HCT116 (cell line): ENCODE measurements at regions not wholly inside any gene's neighbourhood (a gene's known extent, or its start where the extent isn't known, plus 50 kb on each side); places are given as distances from the start of the nearest gene placed in this dataset.

Experiments used
- ATAC-seq: fragments of 200-7000 bp; cut with Tn5 transposase; 2 replicates; pipeline ENCODE4 v1.9.1; 2020; ENCODE audit warnings: mild to moderate bottlenecking, moderate library complexity
- BruUV-seq: library from RNA; stranded (reverse); fragments of 400-500 nt; replicated peaks from 2 replicates; lab custom pipeline; 2021; lab: Mats Ljungman, UMichigan
- CTCF ChIA-PET: fragments of 300-600 bp; sonication (Branson Sonifier 250); formaldehyde crosslinking; loops from one replicate; lab custom pipeline; 2021; ENCODE audit warnings: antibody characterized with exemption; lab: Charles Lee
- POLR2A ChIA-PET: fragments of 300-600, 350-600 bp; sonication (Branson Sonifier 250); formaldehyde crosslinking; loops from one replicate; lab custom pipeline; 2021; ENCODE audit warnings: antibody characterized with exemption; lab: Charles Lee
- RAD21 ChIA-PET, 2 experiments: fragments of 300-600 bp; sonication (Branson Sonifier 250); formaldehyde crosslinking; loops; one replicate each; lab custom pipeline; 2023; ENCODE audit warnings: low total read pairs in 2 of 2; ENCODE audit not compliant: uncharacterized antibody in 2 of 2, unreplicated experiment in 2 of 2, low non-redundant PET in 1 of 2; lab: Charles Lee
- DNase-seq: peaks from one replicate; pipeline ENCODE4 v3.0.0-alpha.2; 2010; ENCODE audit warnings: low read depth, low spot score
- H2AFZ ChIP-seq: fragments of 200-600 bp; shearing (Covaris generic), sonication (generic); 2 replicates; pipeline ENCODE4 v1.6.1; 2017; ENCODE audit warnings: low read depth, mixed run types, mixed read lengths, antibody characterized with exemption, low read length; ENCODE audit not compliant: poor library complexity, severe bottlenecking
- H3K27ac ChIP-seq: 2 replicates; pipeline ENCODE4 v1.5.1; 2012; ENCODE audit warnings: low read depth, low read length
- H3K27me3 ChIP-seq: fragments of 200-600 bp; sonication (generic); 2 replicates; pipeline ENCODE4 v1.6.1; 2016; ENCODE audit warnings: mixed run types, low read length, mixed read lengths; ENCODE audit not compliant: insufficient read depth
- H3K36me3 ChIP-seq, 2 experiments: fragments of 200-500 bp in 1 of 2; fragments of 200-600 bp in 1 of 2; sonication (Bioruptor generic) in 1 of 2; sonication (generic) in 1 of 2; 2 replicates each; pipeline versions ENCODE4 v1.5.1 to v1.6.1; 2014 to 2016; ENCODE audit warnings: low read length in 2 of 2, inconsistent platforms in 1 of 2, mixed read lengths in 1 of 2, mixed run types in 1 of 2; ENCODE audit not compliant: insufficient read depth in 2 of 2, control insufficient read depth in 1 of 2
- H3K4me1 ChIP-seq, 2 experiments: fragments of 200-600 bp in 1 of 2; sonication (generic) in 1 of 2; 2 replicates each; pipeline versions ENCODE4 v1.5.1 to v1.6.1; 2012 to 2017; ENCODE audit warnings: low read length in 2 of 2, inconsistent platforms in 1 of 2, mild to moderate bottlenecking in 1 of 2, mixed read lengths in 1 of 2, mixed run types in 1 of 2, moderate library complexity in 1 of 2; ENCODE audit not compliant: insufficient read depth in 2 of 2, control insufficient read depth in 1 of 2
- H3K4me2 ChIP-seq: fragments of 200-600 bp; sonication (generic); 2 replicates; pipeline ENCODE4 v1.6.1; 2017; ENCODE audit warnings: mixed run types, low read length, mixed read lengths
- H3K4me3 ChIP-seq, 2 experiments: fragments of 200-600 bp in 1 of 2; sonication (generic) in 1 of 2; replicated peaks in 1 of 2; 2 replicates each; pipeline ENCODE4 v1.5.1; 2011 to 2016; ENCODE audit warnings: low read length in 2 of 2, control low read depth in 1 of 2, low read depth in 1 of 2, mild to moderate bottlenecking in 1 of 2, mixed read lengths in 1 of 2, mixed run types in 1 of 2
- H3K79me2 ChIP-seq: fragments of 200-600 bp; sonication (generic); 2 replicates; pipeline ENCODE4 v1.6.1; 2017; ENCODE audit warnings: mild to moderate bottlenecking, mixed run types, low read length, moderate library complexity, mixed read lengths; ENCODE audit not compliant: insufficient read depth
- H3K9ac ChIP-seq: fragments of 200-600 bp; sonication (generic); 2 replicates; pipeline ENCODE4 v1.6.1; 2016; ENCODE audit warnings: low read length, mixed read lengths
- H3K9me2 ChIP-seq: fragments of 200-600 bp; sonication (generic), shearing (Covaris generic); 2 replicates; pipeline ENCODE4 v1.6.1; 2017; ENCODE audit warnings: mixed run types, mild to moderate bottlenecking, moderate library complexity; ENCODE audit not compliant: insufficient read depth
- H3K9me3 ChIP-seq, 2 experiments: fragments of 200-500 bp in 1 of 2; fragments of 200-600 bp in 1 of 2; sonication (Bioruptor generic) in 1 of 2; sonication (generic) in 1 of 2; 2 replicates each; pipeline ENCODE4 v1.6.1; 2014 to 2017; ENCODE audit warnings: low read length in 2 of 2, mixed read lengths in 2 of 2, inconsistent platforms in 1 of 2, low read depth in 1 of 2, mild to moderate bottlenecking in 1 of 2, mixed run types in 1 of 2, moderate library complexity in 1 of 2; ENCODE audit not compliant: control insufficient read depth in 1 of 2, insufficient read depth in 1 of 2
- H4K20me1 ChIP-seq: fragments of 200-600 bp; sonication (generic), shearing (Covaris generic); 2 replicates; pipeline ENCODE4 v1.6.1; 2017; ENCODE audit warnings: mixed run types, mild to moderate bottlenecking, moderate library complexity; ENCODE audit not compliant: insufficient read depth
- CBX3 ChIP-seq: IDR thresholded peaks from 2 replicates; pipeline ENCODE4 v1.6.1; 2012; ENCODE audit warnings: low read depth
- CTCF ChIP-seq, 3 experiments: fragments of 200-600 bp in 1 of 3; sonication (generic) in 1 of 3; IDR thresholded peaks in 2 of 3; conservative IDR thresholded peaks in 1 of 3; 2 replicates each; pipeline ENCODE4 v1.5.1; 2012 to 2017; ENCODE audit warnings: low read depth in 2 of 3, low read length in 2 of 3, antibody characterized with exemption in 1 of 3, borderline replicate concordance in 1 of 3, control low read depth in 1 of 3, mild to moderate bottlenecking in 1 of 3, mixed read lengths in 1 of 3, mixed run types in 1 of 3, moderate library complexity in 1 of 3; ENCODE audit not compliant: insufficient read depth in 1 of 3
- EGR1 ChIP-seq: IDR thresholded peaks from 2 replicates; pipeline ENCODE4 v1.6.1; 2012; ENCODE audit warnings: low read depth
- EZH2 ChIP-seq: fragments of 200-600 bp; sonication (generic); IDR thresholded peaks from 2 replicates; pipeline ENCODE4 v1.6.1; 2017; ENCODE audit warnings: antibody characterized with exemption, mixed run types
- FOSL1 ChIP-seq: IDR thresholded peaks from 2 replicates; pipeline ENCODE4 v1.6.1; 2012; ENCODE audit warnings: low read depth
- JUND ChIP-seq: IDR thresholded peaks from 2 replicates; pipeline ENCODE4 v1.6.1; 2012
- SP1 ChIP-seq: IDR thresholded peaks from 2 replicates; pipeline ENCODE4 v1.6.1; 2012; ENCODE audit warnings: low read depth
- TCF7L2 ChIP-seq: IDR thresholded peaks from 2 replicates; pipeline ENCODE4 v1.7.0; 2011; ENCODE audit warnings: borderline replicate concordance, inconsistent platforms; ENCODE audit not compliant: insufficient read depth, insufficient read length; ENCODE audit errors: extremely low read depth
- ZFX ChIP-seq: fragments of 450-650 bp; IDR thresholded peaks from 2 replicates; pipeline ENCODE4 v1.6.1; 2017
- intact Hi-C: fragments of 100-400 bp; cut with micrococcal nuclease; formaldehyde crosslinking; loops from 2 replicates; pipeline ENCODE4 v1.10.0; 2022
- TF ChIP-seq, protein P1 (sequence below): IDR thresholded peaks from 2 replicates; pipeline ENCODE4 v1.6.1; 2011; ENCODE audit warnings: mild to moderate bottlenecking, low read length, moderate library complexity; ENCODE audit not compliant: insufficient replicate concordance; ENCODE audit errors: extremely low read depth

DNA sequence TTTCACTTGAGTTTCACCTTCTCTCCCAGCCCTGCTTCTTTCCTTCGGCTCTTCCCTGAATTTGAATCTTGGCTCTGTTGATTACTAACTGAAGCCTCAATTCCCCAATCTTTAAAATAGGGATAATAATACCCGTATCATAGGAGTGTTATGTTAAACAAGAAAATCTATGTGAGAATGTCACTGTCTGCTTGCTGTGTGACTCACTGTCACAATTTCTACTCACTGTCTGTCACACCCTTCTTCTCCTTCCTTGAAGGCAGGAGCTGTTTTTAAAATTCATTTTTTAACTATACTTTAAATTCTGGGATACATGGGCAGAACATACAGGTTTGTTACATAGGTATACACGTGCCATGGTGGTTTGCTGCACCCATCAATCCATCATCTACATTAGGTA is 141.6 kb upstream of the CXCR4 start:
- Histone ChIP-seq H2AFZ (no peak overlapping the region), H3K9me2 (no peaks in the 10 kb centered on the region), H3K4me3 (no peak overlapping the region), H3K27me3 (no peaks in the 10 kb centered on the region), H3K4me2 (no peak overlapping the region), H3K4me1 (no peaks in the 10 kb centered on the region), H4K20me1 (no peaks in the 10 kb centered on the region), H3K9ac (no peak overlapping the region), H3K27ac (no peak overlapping the region), H3K9me3 (no peaks in the 10 kb centered on the region), H3K79me2 (no peaks in the 10 kb centered on the region), H3K36me3 (no peaks in the 10 kb centered on the region)
- POLR2A ChIA-PET = no interaction called here
- no TSS peak for BruUV-seq
- DNase-seq (no peak), ATAC-seq (no peak)
- TF ChIP-seq CBX3 (no peak), CTCF (IDR thresholded peaks at IDR 0.05 in 2 of 3, conservative IDR thresholded peaks at IDR 0.05 in 1 of 3; ENCODE audit: borderline replicate concordance in 1 of 3, insufficient read depth in 1 of 3, low read depth in 2 of 3, low read length in 2 of 3) (no peak), ZFX (no peak), JUND (no peak), FOSL1 (no peak), SP1 (no peak), EZH2 (no peak), EGR1 (no peak), TCF7L2 (no peak)
- TF ChIP-seq, protein P1, sequence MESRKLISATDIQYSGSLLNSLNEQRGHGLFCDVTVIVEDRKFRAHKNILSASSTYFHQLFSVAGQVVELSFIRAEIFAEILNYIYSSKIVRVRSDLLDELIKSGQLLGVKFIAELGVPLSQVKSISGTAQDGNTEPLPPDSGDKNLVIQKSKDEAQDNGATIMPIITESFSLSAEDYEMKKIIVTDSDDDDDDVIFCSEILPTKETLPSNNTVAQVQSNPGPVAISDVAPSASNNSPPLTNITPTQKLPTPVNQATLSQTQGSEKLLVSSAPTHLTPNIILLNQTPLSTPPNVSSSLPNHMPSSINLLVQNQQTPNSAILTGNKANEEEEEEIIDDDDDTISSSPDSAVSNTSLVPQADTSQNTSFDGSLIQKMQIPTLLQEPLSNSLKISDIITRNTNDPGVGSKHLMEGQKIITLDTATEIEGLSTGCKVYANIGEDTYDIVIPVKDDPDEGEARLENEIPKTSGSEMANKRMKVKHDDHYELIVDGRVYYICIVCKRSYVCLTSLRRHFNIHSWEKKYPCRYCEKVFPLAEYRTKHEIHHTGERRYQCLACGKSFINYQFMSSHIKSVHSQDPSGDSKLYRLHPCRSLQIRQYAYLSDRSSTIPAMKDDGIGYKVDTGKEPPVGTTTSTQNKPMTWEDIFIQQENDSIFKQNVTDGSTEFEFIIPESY = no peak
- intact Hi-C loops = no loop called here
- RAD21 ChIA-PET = no interaction called here
- CTCF ChIA-PET = no interaction called here
